HFF-Myc (cell line): ENCODE measurements at regions not wholly inside any gene's neighbourhood (a gene's known extent, or its start where the extent isn't known, plus 50 kb on each side); places are given as distances from the start of the nearest gene placed in this dataset.

Experiments
- DNase-seq: peaks from one replicate; pipeline ENCODE4 v3.0.0-alpha.2; 2011; ENCODE audit warnings: low read depth; ENCODE audit errors: extremely low read depth
- H3K4me3 ChIP-seq: replicated peaks from 2 replicates; pipeline ENCODE4 v1.5.1; 2011; ENCODE audit warnings: low read depth, mild to moderate bottlenecking, control low read depth, low read length
- TF ChIP-seq, protein P1 (sequence below): IDR thresholded peaks from 2 replicates; pipeline ENCODE4 v1.5.1; 2012; ENCODE audit warnings: mild to moderate bottlenecking, low read depth, low read length, control low read depth; ENCODE audit errors: missing control alignments

DNA sequence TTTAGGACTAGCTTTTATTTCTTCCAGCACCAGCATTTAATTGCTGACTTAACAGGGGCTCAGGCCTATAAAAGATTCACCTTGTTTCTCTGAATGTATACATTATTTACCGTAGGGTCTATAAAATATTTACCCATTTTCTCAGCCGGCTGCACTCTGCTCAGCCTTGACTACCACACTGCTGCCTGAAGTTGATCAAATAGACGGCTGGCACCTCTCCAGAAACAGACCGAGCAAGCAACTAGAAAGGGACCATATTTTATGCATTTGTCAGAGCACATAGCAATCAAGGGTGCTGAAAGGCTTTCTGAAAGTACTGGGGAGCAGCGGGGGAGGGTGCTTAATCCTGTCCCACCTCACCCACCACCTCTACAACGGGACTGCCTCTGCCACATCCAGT lies 64.7 kb upstream of the FGGY start:
- no peak overlapping the region for H3K4me3 ChIP-seq
- no peak for DNase-seq
- TF ChIP-seq, protein P1, sequence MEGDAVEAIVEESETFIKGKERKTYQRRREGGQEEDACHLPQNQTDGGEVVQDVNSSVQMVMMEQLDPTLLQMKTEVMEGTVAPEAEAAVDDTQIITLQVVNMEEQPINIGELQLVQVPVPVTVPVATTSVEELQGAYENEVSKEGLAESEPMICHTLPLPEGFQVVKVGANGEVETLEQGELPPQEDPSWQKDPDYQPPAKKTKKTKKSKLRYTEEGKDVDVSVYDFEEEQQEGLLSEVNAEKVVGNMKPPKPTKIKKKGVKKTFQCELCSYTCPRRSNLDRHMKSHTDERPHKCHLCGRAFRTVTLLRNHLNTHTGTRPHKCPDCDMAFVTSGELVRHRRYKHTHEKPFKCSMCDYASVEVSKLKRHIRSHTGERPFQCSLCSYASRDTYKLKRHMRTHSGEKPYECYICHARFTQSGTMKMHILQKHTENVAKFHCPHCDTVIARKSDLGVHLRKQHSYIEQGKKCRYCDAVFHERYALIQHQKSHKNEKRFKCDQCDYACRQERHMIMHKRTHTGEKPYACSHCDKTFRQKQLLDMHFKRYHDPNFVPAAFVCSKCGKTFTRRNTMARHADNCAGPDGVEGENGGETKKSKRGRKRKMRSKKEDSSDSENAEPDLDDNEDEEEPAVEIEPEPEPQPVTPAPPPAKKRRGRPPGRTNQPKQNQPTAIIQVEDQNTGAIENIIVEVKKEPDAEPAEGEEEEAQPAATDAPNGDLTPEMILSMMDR = no peak

GRCh38 chr1:59233444-59233843 lies 63.5 kb upstream of the FGGY start:
- DNase-seq = no peak
- TF ChIP-seq, protein P1 = no peak
- no peak overlapping the region for H3K4me3 ChIP-seq

GRCh38 chr1:59236721-59237545 lies 60.0 kb upstream of the FGGY start:
- TF ChIP-seq, protein P1 = no peak
- no peak overlapping the region for H3K4me3 ChIP-seq
- no peak for DNase-seq

DNA sequence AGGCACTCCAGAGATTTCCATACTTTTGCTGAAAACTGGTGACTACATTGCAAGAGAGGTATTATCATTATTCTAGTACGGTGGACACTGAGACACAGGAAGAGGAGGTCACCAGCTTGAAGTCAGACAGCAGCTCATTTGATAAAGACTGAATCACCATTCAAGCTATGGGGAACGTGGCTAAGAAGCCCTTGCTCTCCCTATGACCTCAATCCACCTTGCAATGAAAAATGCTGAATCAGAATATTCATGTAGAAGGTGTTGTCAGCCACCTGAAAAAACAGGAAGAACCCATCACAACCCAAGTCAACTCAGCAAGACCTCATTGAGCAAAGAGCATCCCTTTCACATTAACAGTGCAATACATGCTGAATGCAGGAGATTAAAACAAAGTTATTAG lies 59.0 kb upstream of the FGGY start:
- TF ChIP-seq, protein P1 = no peak
- no peak for DNase-seq

GRCh38 chr1:59238333-59238934 lies 58.5 kb upstream of the FGGY start:
- DNase-seq = no peak

More for the DNA sequence above, 59.0 kb upstream of the FGGY start:
- no peak overlapping the region for H3K4me3 ChIP-seq

DNA sequence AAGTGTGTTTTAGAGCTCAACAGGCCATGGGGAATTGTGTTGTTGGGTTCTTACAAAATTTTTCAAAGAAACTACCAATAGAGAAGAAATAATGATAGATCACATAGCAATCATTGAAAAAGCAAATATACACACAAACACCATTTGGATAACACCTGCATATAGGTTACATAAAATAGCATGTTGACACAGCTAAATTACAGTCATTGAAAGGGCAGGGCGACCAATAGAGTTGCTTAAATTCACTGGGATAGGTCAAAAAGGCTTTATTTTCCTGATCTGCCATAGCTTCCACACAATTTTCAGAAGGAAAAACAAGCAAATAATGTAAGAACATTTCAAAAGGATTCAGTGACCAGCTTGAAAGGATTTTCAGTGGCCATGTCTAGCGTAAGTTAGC lies 57.9 kb upstream of the FGGY start:
- no peak for DNase-seq
- H3K4me3 ChIP-seq = no peak overlapping the region
- TF ChIP-seq, protein P1 = no peak

More at GRCh38 chr1:59238333-59238934, 58.5 kb upstream of the FGGY start:
- TF ChIP-seq, protein P1 = no peak
- no peak overlapping the region for H3K4me3 ChIP-seq

DNA sequence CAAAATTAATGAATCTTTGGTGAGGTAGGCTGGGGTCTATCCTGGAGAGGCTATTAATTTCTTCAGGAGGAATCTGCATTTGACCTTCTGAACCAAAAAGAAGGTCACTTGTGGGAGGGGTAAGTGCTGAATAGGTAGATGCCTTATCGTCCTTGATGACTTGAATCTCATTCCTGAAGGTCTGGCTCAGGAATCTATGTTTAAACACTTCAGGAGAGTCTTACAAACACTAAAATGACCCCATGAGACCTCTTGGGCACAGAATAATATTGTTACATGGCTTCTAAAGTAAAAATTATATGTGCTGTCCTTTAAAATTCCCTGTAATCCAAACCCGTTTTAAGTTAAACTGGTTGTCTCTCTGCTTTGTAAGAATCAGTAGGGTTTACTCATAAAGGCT lies 55.0 kb upstream of the FGGY start:
- TF ChIP-seq, protein P1 = no peak
- DNase-seq = no peak
- H3K4me3 ChIP-seq = no peak overlapping the region
